Activated CD8-positive, alpha-beta memory T cell treated with anti-CD3 and anti-CD28 coated beads, Interleukin-2, amount 50 U/mL, for 4 hours (primary cell): ENCODE measurements at regions not wholly inside any gene's neighbourhood (a gene's known extent, or its start where the extent isn't known, plus 50 kb on each side); places are given as distances from the start of the nearest gene placed in this dataset.

Source experiments
- DNase-seq: peaks from one replicate; pipeline ENCODE4 v3.0.0-alpha.2; 2020

DNA sequence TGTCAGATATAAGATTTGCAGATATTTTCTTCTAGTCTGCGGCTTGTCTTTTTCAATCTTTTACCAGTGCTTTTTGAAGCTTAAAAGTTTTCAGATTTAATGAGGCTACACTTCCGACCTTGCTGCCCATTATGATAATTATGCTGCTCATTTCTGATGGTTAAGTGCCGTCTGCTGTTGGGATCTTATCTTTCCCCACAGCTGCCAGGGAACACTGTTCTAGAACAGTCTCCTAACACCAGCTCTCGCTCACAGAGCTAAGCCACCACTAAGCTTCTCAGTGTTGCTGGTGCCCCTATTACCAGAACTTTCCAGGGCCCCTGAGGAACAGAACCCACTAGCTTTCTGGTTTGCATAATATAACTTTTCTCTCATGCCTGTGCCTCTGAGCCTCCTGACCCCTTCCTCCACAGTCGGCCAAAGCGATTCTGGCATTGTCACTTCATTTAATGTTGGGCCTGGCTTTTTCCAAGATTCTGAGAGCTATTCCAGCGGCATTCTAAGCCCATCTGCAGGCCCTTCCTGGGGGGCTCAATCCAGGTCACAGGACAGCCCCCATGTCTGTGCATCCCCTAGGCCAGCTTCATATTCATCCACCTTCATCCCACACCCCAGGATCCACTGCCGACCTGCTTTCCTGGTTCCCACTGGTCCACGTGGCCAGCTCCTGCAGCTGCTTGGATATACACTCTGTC lies 237.0 kb downstream of the PTPRU start:
- DNase-seq: no peak

GRCh38 chr1:29471487-29472313 lies 235.4 kb downstream of the PTPRU start:
- no peak for DNase-seq

- DNase-seq: no peak
These were observed 234.4 kb downstream of the PTPRU start for GRCh38 chr1:29470788-29471119.

DNA sequence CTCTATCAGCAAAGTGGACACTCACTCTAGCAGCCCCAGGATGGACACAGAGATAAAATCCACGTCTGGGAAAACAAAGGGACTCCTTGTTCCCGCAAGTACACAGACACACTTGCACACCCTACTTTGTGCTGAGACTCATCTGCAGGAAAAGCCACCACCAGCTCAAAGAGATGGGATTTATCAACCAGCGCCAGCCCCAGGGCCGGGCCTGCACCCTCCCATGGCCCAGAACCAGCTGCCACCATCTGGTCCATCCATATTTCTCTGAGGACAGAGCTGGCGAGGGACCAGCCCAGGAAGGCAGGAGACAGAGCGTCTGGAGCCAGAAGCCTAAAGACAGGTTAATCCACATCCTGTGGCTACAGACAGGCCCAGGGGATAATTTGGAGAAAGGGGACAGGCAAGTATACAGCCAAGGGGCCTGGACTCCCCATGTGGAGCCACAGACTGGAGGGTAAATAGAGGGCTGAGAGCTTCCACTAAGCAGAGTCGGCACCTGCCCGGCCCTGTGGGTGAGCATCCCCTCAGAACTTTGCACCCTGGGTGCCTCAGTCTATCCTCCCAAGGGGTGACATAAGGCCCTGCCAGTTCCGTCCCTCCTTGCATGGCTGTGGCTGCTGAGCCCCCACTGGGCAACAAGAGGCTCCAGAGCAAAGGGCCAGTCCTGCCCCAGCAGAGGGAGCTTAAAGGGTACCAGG lies 233.9 kb downstream of the PTPRU start:
- DNase-seq: no peak

- DNase-seq: no peak
These were observed 233.1 kb downstream of the PTPRU start for GRCh38 chr1:29469457-29469856.

GRCh38 chr1:29467989-29468900 lies 231.9 kb downstream of the PTPRU start:
- DNase-seq: no peak

GRCh38 chr1:29466258-29466657 lies 229.9 kb downstream of the PTPRU start:
- no peak for DNase-seq

- no peak for DNase-seq
These were observed 229.4 kb downstream of the PTPRU start for GRCh38 chr1:29465755-29466154.

DNA sequence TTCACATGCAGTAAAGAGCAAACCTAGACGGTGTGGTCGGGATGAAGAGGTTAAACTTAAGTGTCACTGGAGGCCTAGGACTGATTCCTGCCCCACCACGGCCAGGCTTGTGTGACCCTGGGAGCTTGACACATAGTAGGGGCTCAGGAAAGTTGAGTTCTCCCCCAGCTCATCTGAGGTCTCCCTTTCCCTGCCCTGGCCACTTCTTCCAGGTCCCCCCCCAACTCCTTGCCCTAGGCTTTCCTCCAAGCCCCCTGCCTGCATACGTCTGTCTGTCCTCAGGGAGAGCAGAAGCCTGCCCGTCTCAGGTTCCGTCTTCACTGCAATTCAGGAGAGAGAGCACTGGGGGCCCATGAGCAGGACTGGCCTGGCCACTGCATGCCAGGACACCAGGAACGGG lies 225.8 kb downstream of the PTPRU start:
- DNase-seq: no peak

- no peak for DNase-seq
These were observed 224.9 kb downstream of the PTPRU start for GRCh38 chr1:29461115-29461739.

DNA sequence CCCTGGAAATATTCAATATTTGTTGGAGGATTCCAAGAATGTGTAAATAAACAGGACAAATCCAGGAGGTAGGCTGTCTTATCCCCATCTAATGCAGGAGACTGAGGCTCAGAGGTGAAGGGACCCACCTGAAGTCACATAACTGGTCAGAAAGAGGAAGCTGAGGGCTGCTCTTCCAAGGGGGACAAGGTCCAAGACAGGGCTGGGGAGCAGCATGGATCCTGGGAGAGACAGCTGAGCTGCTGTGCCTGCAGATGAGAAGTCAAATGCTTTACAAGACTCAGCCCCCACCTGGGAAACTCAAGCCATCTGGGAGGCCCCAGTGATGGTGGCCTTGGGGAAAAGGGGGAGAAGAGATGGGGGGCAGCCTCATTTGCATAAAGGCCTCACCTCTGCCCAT lies 224.4 kb downstream of the PTPRU start:
- DNase-seq: no peak

DNA sequence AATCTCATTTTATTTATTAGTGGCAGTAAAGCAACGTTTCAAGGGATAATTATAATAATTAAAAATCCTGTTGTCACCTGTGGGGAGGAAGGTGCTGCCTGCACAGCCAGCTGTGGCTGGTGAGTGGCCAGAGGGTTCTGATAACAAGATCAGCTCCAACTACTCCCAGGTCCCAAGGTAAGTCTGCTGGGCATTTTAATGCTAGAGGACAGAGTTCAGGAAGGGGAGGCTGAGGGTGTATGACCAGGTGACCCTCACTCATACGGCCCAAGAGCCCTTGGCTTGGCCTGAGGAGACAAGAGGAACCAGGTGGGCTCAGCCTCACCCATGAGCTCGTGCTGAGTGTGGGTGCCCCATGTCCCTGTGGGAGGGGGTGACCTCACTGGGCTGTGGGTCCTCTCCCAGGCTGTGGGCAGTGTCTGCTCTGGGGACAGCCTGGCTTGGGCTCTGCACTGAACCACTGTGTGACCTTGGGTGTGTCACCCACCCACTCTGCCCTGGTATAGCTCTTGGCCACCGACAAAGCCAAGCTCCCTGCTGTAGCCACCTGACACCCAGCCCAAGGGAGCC lies 223.8 kb downstream of the PTPRU start:
- DNase-seq: no peak

DNA sequence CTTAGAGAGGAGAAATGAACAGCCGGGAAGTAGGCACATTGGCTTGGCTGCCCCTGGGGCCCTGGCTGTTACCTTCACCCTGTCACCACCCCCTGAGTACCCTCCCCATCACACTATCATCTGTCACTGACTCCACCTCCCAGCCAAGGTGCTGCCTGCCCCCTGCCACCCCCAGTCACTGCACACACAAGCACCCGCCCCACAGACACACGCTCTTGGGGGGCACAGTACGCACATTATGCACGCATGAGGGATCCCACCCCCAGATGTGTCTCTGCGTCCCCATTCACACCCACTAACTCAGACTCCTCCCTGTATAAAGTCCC lies 223.3 kb downstream of the PTPRU start:
- DNase-seq: no peak

DNA sequence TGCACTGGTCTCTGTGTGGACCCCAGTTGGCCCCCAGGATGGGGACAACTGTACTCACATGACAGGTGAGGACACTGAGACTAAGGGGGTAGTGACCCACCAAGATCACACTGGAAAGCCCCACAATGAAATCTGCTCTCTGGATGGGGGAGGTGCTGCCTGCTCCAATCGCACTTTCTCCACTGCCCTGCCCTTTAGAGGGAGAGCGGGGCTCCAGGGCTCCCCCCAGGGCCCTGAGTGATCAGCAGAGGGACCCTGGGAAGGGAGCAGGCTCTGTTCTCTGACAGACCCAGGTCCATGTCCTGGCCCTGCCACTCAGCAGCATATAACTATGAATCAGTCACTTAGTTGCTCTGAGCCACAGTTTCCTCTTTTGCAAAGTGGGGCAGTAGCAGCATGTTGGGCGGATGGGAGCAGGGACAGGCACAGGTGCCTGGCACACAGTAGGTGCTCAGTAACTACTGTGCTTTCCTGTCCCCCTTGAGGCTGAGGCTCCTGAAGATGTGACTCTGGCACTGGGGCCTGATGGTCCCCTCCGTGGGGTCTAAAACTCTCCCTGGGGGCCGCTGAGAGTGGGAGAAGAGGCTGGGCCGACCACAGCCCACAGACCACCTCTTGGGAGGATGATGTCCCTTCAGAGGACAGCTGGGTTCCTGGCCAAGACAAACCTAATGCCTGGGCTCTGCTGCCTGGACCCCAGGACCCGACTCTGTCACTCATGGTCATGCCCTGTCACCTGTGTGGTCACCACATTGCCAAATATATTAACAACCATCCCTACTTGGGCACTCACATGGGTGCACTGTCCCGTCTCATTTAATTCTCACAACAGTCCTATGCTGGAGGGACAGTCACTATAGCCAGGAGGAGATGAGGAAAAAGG lies 222.7 kb downstream of the PTPRU start:
- DNase-seq: no peak

GRCh38 chr1:29457496-29458368 lies 221.4 kb downstream of the PTPRU start:
- no peak for DNase-seq

- no peak for DNase-seq
These were observed 220.5 kb downstream of the PTPRU start for GRCh38 chr1:29456685-29457435.

GRCh38 chr1:29455781-29456180 lies 219.5 kb downstream of the PTPRU start:
- no peak for DNase-seq

GRCh38 chr1:29454616-29455380 lies 218.5 kb downstream of the PTPRU start:
- no peak for DNase-seq
